Endothelial cell of umbilical vein (primary cell): ENCODE measurements at regions not wholly inside any gene's neighbourhood (a gene's known extent, or its start where the extent isn't known, plus 50 kb on each side); places are given as distances from the start of the nearest gene placed in this dataset.
"Not testable (repeated sequence)": the region's sequence is repeated elsewhere in the genome, so short reads cannot be mapped to it uniquely, and the experiment has no call there.

Source experiments
- BruUV-seq: library from RNA; stranded (reverse); fragments of 400-500 nt; replicated peaks from 2 replicates; lab custom pipeline; 2021; lab: Mats Ljungman, UMichigan
- CTCF ChIA-PET: fragments of 300-600, 350-600 bp; sonication (Branson Sonifier 250); formaldehyde crosslinking; loops from one replicate; lab custom pipeline; 2021; ENCODE audit warnings: antibody characterized with exemption, inconsistent platforms; lab: Charles Lee
- POLR2A ChIA-PET: fragments of 300-600, 350-600 bp; sonication (Branson Sonifier 250); formaldehyde crosslinking; loops from one replicate; lab custom pipeline; 2021; ENCODE audit warnings: antibody characterized with exemption, inconsistent platforms; lab: Charles Lee
- DNase-seq: peaks from one replicate; pipeline ENCODE4 v3.0.0-alpha.2; 2011; ENCODE audit warnings: low read depth, low spot score
- FAIRE-seq: peaks from 2 replicates; lab custom pipeline; 2011; peaks lifted over from hg19 to GRCh38; lab: Jason Lieb, UNC
- H2AFZ ChIP-seq: 2 replicates; pipeline ENCODE4 v1.6.0; 2012; ENCODE audit warnings: low read depth, low read length, control low read depth, inconsistent platforms
- H3K27ac ChIP-seq: 2 replicates; pipeline ENCODE4 v1.5.1; 2011; ENCODE audit warnings: low read depth, mild to moderate bottlenecking, control low read depth, low read length, moderate library complexity; ENCODE audit not compliant: insufficient read depth
- H3K27me3 ChIP-seq, 2 experiments: 2 replicates each; pipeline versions ENCODE4 v1.6.0 to v1.6.1; 2011; ENCODE audit warnings: low read length in 2 of 2, mixed read lengths in 1 of 2; ENCODE audit not compliant: control insufficient read depth in 2 of 2, insufficient read depth in 2 of 2
- H3K36me3 ChIP-seq, 2 experiments: 2 replicates in 1 of 2; 3 replicates in 1 of 2; pipeline ENCODE4 v1.5.1; 2011; ENCODE audit warnings: low read length in 2 of 2, mild to moderate bottlenecking in 1 of 2, moderate library complexity in 1 of 2; ENCODE audit not compliant: control insufficient read depth in 2 of 2, insufficient read depth in 2 of 2; ENCODE audit errors: extremely low read depth in 1 of 2
- H3K4me1 ChIP-seq: 3 replicates; pipeline ENCODE4 v1.5.1; 2011; ENCODE audit warnings: mild to moderate bottlenecking, low read length; ENCODE audit not compliant: control insufficient read depth, insufficient read depth; ENCODE audit errors: extremely low read depth
- H3K4me2 ChIP-seq: 2 replicates; pipeline ENCODE4 v1.6.1; 2011; ENCODE audit warnings: low read length, control low read depth, mixed read lengths; ENCODE audit not compliant: insufficient read depth
- H3K4me3 ChIP-seq, 3 experiments: fragments of 200-600 bp in 1 of 3; sonication (generic), shearing (Covaris generic) in 1 of 3; replicated peaks in 1 of 3; 2 replicates each; pipeline ENCODE4 v1.5.1; 2011 to 2016; ENCODE audit warnings: control low read depth in 3 of 3, low read length in 3 of 3, mild to moderate bottlenecking in 2 of 3, inconsistent platforms in 1 of 3, low read depth in 1 of 3, moderate library complexity in 1 of 3; ENCODE audit not compliant: insufficient read depth in 1 of 3
- H3K79me2 ChIP-seq: 2 replicates; pipeline ENCODE4 v1.6.0; 2012; ENCODE audit warnings: low read length, inconsistent platforms; ENCODE audit not compliant: control insufficient read depth, insufficient read depth
- H3K9ac ChIP-seq: replicated peaks from 2 replicates; pipeline ENCODE3; 2011; ENCODE audit warnings: low read length, control low read depth; ENCODE audit not compliant: insufficient read depth; ENCODE audit errors: extremely low read depth
- H3K9me1 ChIP-seq: replicated peaks from 3 replicates; pipeline ENCODE4 v1.6.0; 2011; ENCODE audit warnings: mild to moderate bottlenecking, low read length; ENCODE audit not compliant: control insufficient read depth, insufficient read depth; ENCODE audit errors: extremely low read depth
- H3K9me3 ChIP-seq: replicated peaks from 2 replicates; pipeline ENCODE4 v1.5.1; 2012; ENCODE audit warnings: low read length, inconsistent platforms; ENCODE audit not compliant: control insufficient read depth, insufficient read depth
- H4K20me1 ChIP-seq: replicated peaks from 2 replicates; pipeline ENCODE3; 2011; ENCODE audit warnings: mild to moderate bottlenecking, low read length; ENCODE audit not compliant: control insufficient read depth, insufficient read depth; ENCODE audit errors: extremely low read depth
- CTCF ChIP-seq, 2 donors: IDR thresholded peaks; 1 replicate in 1 of 2; 2 replicates in 1 of 2; pipeline ENCODE4 v1.5.1; 2011; ENCODE audit warnings: low read length in 2 of 2, mild to moderate bottlenecking in 2 of 2, moderate library complexity in 2 of 2, control low read depth in 1 of 2, inconsistent platforms in 1 of 2, low read depth in 1 of 2; ENCODE audit not compliant: insufficient read depth in 1 of 2; ENCODE audit errors: extremely low read depth in 1 of 2
- EZH2 ChIP-seq: IDR thresholded peaks from 2 replicates; pipeline ENCODE4 v1.6.1; 2012; ENCODE audit warnings: borderline replicate concordance, low read depth, mild to moderate bottlenecking, moderate library complexity, low read length, inconsistent platforms; ENCODE audit not compliant: severe bottlenecking
- FOS ChIP-seq: IDR thresholded peaks from 2 replicates; pipeline ENCODE4 v1.6.1; 2011; ENCODE audit warnings: mild to moderate bottlenecking, low read length, moderate library complexity, borderline replicate concordance; ENCODE audit not compliant: insufficient read depth
- GATA2 ChIP-seq: IDR thresholded peaks from 2 replicates; pipeline ENCODE4 v1.7.0; 2011; ENCODE audit warnings: low read depth, mild to moderate bottlenecking, moderate library complexity, mixed read lengths, low read length; ENCODE audit not compliant: insufficient read length, insufficient read depth
- JUN ChIP-seq: IDR thresholded peaks from 2 replicates; pipeline ENCODE4 v1.6.1; 2011; ENCODE audit warnings: borderline replicate concordance, low read depth; ENCODE audit not compliant: insufficient read length, insufficient read depth
- MAX ChIP-seq: IDR thresholded peaks from 2 replicates; pipeline ENCODE4 v1.6.1; 2011; ENCODE audit not compliant: insufficient read depth, insufficient read length
- MYC ChIP-seq: IDR thresholded peaks from one replicate; pipeline ENCODE4 v1.6.1; 2011; ENCODE audit warnings: mild to moderate bottlenecking, low read depth, low read length
- POLR2A ChIP-seq: IDR thresholded peaks from 2 replicates; pipeline ENCODE4 v1.6.1; 2012; ENCODE audit warnings: low read depth, mild to moderate bottlenecking, control low read depth, low read length
- POLR2AphosphoS5 ChIP-seq: IDR thresholded peaks from 2 replicates; pipeline ENCODE4 v1.6.1; 2012; ENCODE audit warnings: low read depth, mild to moderate bottlenecking, control low read depth, low read length, moderate library complexity; ENCODE audit not compliant: insufficient read depth
- dilution Hi-C: fragments of 300-500 bp; cut with MboI; formaldehyde crosslinking; loops from one replicate; pipeline ENCODE4 v1.15.0; 2019; ENCODE audit warnings: low sequenced_read_pairs; ENCODE audit not compliant: extremely low pct_ligation_motif_present
- intact Hi-C: fragments of 100-400 bp; cut with micrococcal nuclease; formaldehyde crosslinking; loops from one replicate; pipeline ENCODE4 v1.10.0; 2022

GRCh38 chr5:54381319-54381718 lies 70.9 kb upstream of the ARL15 start:
- H3K4me2 ChIP-seq, H4K20me1 ChIP-seq, H2AFZ ChIP-seq, H3K27me3 ChIP-seq, H3K36me3 ChIP-seq, H3K79me2 ChIP-seq, H3K4me1 ChIP-seq, FAIRE-seq, CTCF ChIA-PET, POLR2A ChIA-PET, H3K9me1 ChIP-seq, H3K9ac ChIP-seq, intact Hi-C loops, dilution Hi-C loops, DNase-seq, H3K9me3 ChIP-seq, H3K4me3 ChIP-seq, BruUV-seq, H3K27ac ChIP-seq: not testable (repeated sequence)

- H3K9me3 ChIP-seq: no peaks in the 10 kb centered on the region
- FAIRE-seq (no peak), DNase-seq (no peak)
- no peaks in the 10 kb centered on the region for H3K79me2 ChIP-seq
- intact Hi-C loops: no loop called here
- POLR2A ChIA-PET: no interaction called here
- H3K4me1 ChIP-seq: no peaks in the 10 kb centered on the region
- CTCF ChIA-PET: interaction anchor here (1.0 kb wide), 1 partner anchor 32 kb away, joined by 3 read pairs; no protein-coding TSS in a partner anchor
- TF ChIP-seq CTCF (IDR thresholded peaks at IDR 0.05; ENCODE audit: extremely low read depth in 1 of 2, insufficient read depth in 1 of 2, low read depth in 1 of 2, low read length in 2 of 2) (no peak), JUN (no peak), FOS (no peak), POLR2A (no peak), EZH2 (no peak), MYC (no peak), MAX (no peak), GATA2 (no peak), POLR2AphosphoS5 (no peak)
- BruUV-seq: no TSS peak
- dilution Hi-C loops: no loop called here
- H3K4me3 ChIP-seq: no peak overlapping the region
- no peaks in the 10 kb centered on the region for H3K36me3 ChIP-seq
- H3K9me1 ChIP-seq: no peaks in the 10 kb centered on the region
- no peak overlapping the region for H3K27ac ChIP-seq
- no peaks in the 10 kb centered on the region for H4K20me1 ChIP-seq
- H3K9ac ChIP-seq: no peak overlapping the region
- H3K27me3 ChIP-seq: peaks cover 2 to 5% of the 10 kb centered on the region in 2 experiments
- no peak overlapping the region for H3K4me2 ChIP-seq
- H2AFZ ChIP-seq: no peak overlapping the region
Observed at GRCh38 chr5:54379590-54379989, 69.2 kb upstream of the ARL15 start.
